ENCODE measurements at regions not wholly inside any gene's neighbourhood (a gene's known extent, or its start where the extent isn't known, plus 50 kb on each side); places are given as distances from the start of the nearest gene placed in this dataset.
"Not testable (repeated sequence)": the region's sequence is repeated elsewhere in the genome, so short reads cannot be mapped to it uniquely, and the experiment has no call there.

- no peak for DNase-seq (ENCODE audit: low read depth, low spot score)
Observed at GRCh38 chr21:15311510-15311909, 246.7 kb upstream of the NRIP1 start.

GRCh38 chr21:15317034-15317433 lies 252.2 kb upstream of the NRIP1 start:
- not testable (repeated sequence) for DNase-seq (ENCODE audit: low read depth, low spot score)

- no peak for DNase-seq (ENCODE audit: low read depth, low spot score)
Observed at GRCh38 chr21:15319727-15320126, 254.9 kb upstream of the NRIP1 start.

- no peak for DNase-seq (ENCODE audit: low read depth, low spot score)
Observed at GRCh38 chr21:15324542-15324941, 259.7 kb upstream of the NRIP1 start.

- no peak for DNase-seq (ENCODE audit: low read depth, low spot score)
Observed at GRCh38 chr21:15326032-15326867, 261.4 kb upstream of the NRIP1 start.

GRCh38 chr21:15327637-15328265 lies 263.0 kb upstream of the NRIP1 start:
- DNase-seq (ENCODE audit: low read depth, low spot score) = no peak

GRCh38 chr21:15329191-15329590 lies 264.4 kb upstream of the NRIP1 start:
- no peak for DNase-seq (ENCODE audit: low read depth, low spot score)

GRCh38 chr21:15330872-15331271 lies 266.1 kb upstream of the NRIP1 start:
- no peak for DNase-seq (ENCODE audit: low read depth, low spot score)

- DNase-seq (ENCODE audit: low read depth, low spot score) = no peak
Observed at GRCh38 chr21:15332572-15332971, 267.8 kb upstream of the NRIP1 start.

GRCh38 chr21:15333136-15333710 lies 268.4 kb upstream of the NRIP1 start:
- no peak for DNase-seq (ENCODE audit: low read depth, low spot score)

GRCh38 chr21:15333951-15334350 lies 269.2 kb upstream of the NRIP1 start:
- no peak for DNase-seq (ENCODE audit: low read depth, low spot score)

- no peak for DNase-seq (ENCODE audit: low read depth, low spot score)
Observed at GRCh38 chr21:15343066-15343465, 278.3 kb upstream of the NRIP1 start.

- no peak for DNase-seq (ENCODE audit: low read depth, low spot score)
Observed at GRCh38 chr21:15352009-15352408, 287.2 kb upstream of the NRIP1 start.

- no peak for DNase-seq (ENCODE audit: low read depth, low spot score)
Observed at GRCh38 chr21:15353546-15353945, 288.7 kb upstream of the NRIP1 start.

GRCh38 chr21:15354516-15354915 lies 289.7 kb upstream of the NRIP1 start:
- no peak for DNase-seq (ENCODE audit: low read depth, low spot score)

- peak; percentile 7 for DNase-seq (ENCODE audit: low read depth, low spot score)
Observed at GRCh38 chr21:15355066-15355465, 290.3 kb upstream of the NRIP1 start.

- no peak for DNase-seq (ENCODE audit: low read depth, low spot score)
Observed at GRCh38 chr21:15359251-15359650, 294.5 kb upstream of the NRIP1 start.

GRCh38 chr21:15362458-15362857 lies 297.7 kb upstream of the NRIP1 start:
- no peak for DNase-seq (ENCODE audit: low read depth, low spot score)

- DNase-seq (ENCODE audit: low read depth, low spot score) = no peak
Observed at GRCh38 chr21:15363921-15364320, 299.1 kb upstream of the NRIP1 start.

GRCh38 chr21:15365751-15366392 lies 301.1 kb upstream of the NRIP1 start:
- DNase-seq (ENCODE audit: low read depth, low spot score) = no peak

GRCh38 chr21:15366555-15366954 lies 301.8 kb upstream of the NRIP1 start:
- DNase-seq (ENCODE audit: low read depth, low spot score) = no peak

GRCh38 chr21:15367061-15367626 lies 302.3 kb upstream of the NRIP1 start:
- DNase-seq (ENCODE audit: low read depth, low spot score) = no peak
